ENCODE measurements at regions not wholly inside any gene's neighbourhood (a gene's known extent, or its start where the extent isn't known, plus 50 kb on each side); places are given as distances from the start of the nearest gene placed in this dataset.

GRCh38 chr2:56684327-56684726, 500.5 kb downstream of the CCDC85A start:
- TF ChIP-seq CTCF (IDR thresholded peaks at IDR 0.05; ENCODE audit: unreplicated experiment) = no peak
- Mint-ChIP-seq H3K36me3 (ENCODE audit: insufficient read depth, unreplicated experiment) (no peaks in the 10 kb centered on the region), H3K4me3 (ENCODE audit: low read depth, unreplicated experiment) (no peak overlapping the region), H3K4me1 (ENCODE audit: low read depth, unreplicated experiment) (no peaks in the 10 kb centered on the region), H3K27ac (ENCODE audit: unreplicated experiment) (no peak overlapping the region), H3K27me3 (ENCODE audit: unreplicated experiment) (no peaks in the 10 kb centered on the region), H3K9me3 (ENCODE audit: low read depth, unreplicated experiment) (no peaks in the 10 kb centered on the region)
- no TSS peak for BruUV-seq (replicated peaks)
- CTCF ChIA-PET = interaction anchor here (0.6 to 0.8 kb wide), 2 partner anchors 13 to 235 kb away, joined by 3 read pairs; no protein-coding TSS in a partner anchor
- DNase-seq = no peak
- intact Hi-C loops (cut with micrococcal nuclease; ENCODE audit: unreplicated experiment) = no loop called here

GRCh38 chr2:56685205-56685604, 501.4 kb downstream of the CCDC85A start:
- H3K4me1 Mint-ChIP-seq (ENCODE audit: low read depth, unreplicated experiment) = no peaks in the 10 kb centered on the region
- H3K36me3 Mint-ChIP-seq (ENCODE audit: insufficient read depth, unreplicated experiment) = no peaks in the 10 kb centered on the region
- no peak overlapping the region for H3K27ac Mint-ChIP-seq (ENCODE audit: unreplicated experiment)
- H3K9me3 Mint-ChIP-seq (ENCODE audit: low read depth, unreplicated experiment) = no peaks in the 10 kb centered on the region
- intact Hi-C loops (cut with micrococcal nuclease; ENCODE audit: unreplicated experiment) = no loop called here
- H3K27me3 Mint-ChIP-seq (ENCODE audit: unreplicated experiment) = no peaks in the 10 kb centered on the region
- no peak for DNase-seq
- BruUV-seq (replicated peaks) = no TSS peak
- no peak for TF ChIP-seq CTCF (IDR thresholded peaks at IDR 0.05; ENCODE audit: unreplicated experiment)
- CTCF ChIA-PET = no interaction called here
- no peak overlapping the region for H3K4me3 Mint-ChIP-seq (ENCODE audit: low read depth, unreplicated experiment)

GRCh38 chr2:56687169-56687568, 503.4 kb downstream of the CCDC85A start:
- no TSS peak for BruUV-seq (replicated peaks)
- no peak for DNase-seq
- Mint-ChIP-seq H3K9me3 (ENCODE audit: low read depth, unreplicated experiment) (no peaks in the 10 kb centered on the region), H3K27ac (ENCODE audit: unreplicated experiment) (no peak overlapping the region), H3K36me3 (ENCODE audit: insufficient read depth, unreplicated experiment) (no peaks in the 10 kb centered on the region), H3K4me3 (ENCODE audit: low read depth, unreplicated experiment) (no peak overlapping the region), H3K27me3 (ENCODE audit: unreplicated experiment) (no peaks in the 10 kb centered on the region), H3K4me1 (ENCODE audit: low read depth, unreplicated experiment) (no peaks in the 10 kb centered on the region)
- intact Hi-C loops (cut with micrococcal nuclease; ENCODE audit: unreplicated experiment) = no loop called here
- CTCF ChIA-PET = no interaction called here
- TF ChIP-seq CTCF (IDR thresholded peaks at IDR 0.05; ENCODE audit: unreplicated experiment) = no peak

- no peak overlapping the region for H3K27ac Mint-ChIP-seq (ENCODE audit: unreplicated experiment)
- no peaks in the 10 kb centered on the region for H3K4me1 Mint-ChIP-seq (ENCODE audit: low read depth, unreplicated experiment)
- no peaks in the 10 kb centered on the region for H3K27me3 Mint-ChIP-seq (ENCODE audit: unreplicated experiment)
- H3K4me3 Mint-ChIP-seq (ENCODE audit: low read depth, unreplicated experiment) = no peak overlapping the region
- TF ChIP-seq CTCF (IDR thresholded peaks at IDR 0.05; ENCODE audit: unreplicated experiment) = no peak
- no peaks in the 10 kb centered on the region for H3K9me3 Mint-ChIP-seq (ENCODE audit: low read depth, unreplicated experiment)
- H3K36me3 Mint-ChIP-seq (ENCODE audit: insufficient read depth, unreplicated experiment) = no peaks in the 10 kb centered on the region
- CTCF ChIA-PET = no interaction called here
- BruUV-seq (replicated peaks) = no TSS peak
- DNase-seq = no peak
- intact Hi-C loops (cut with micrococcal nuclease; ENCODE audit: unreplicated experiment) = no loop called here
These were observed 504.9 kb downstream of the CCDC85A start for GRCh38 chr2:56688661-56689060.

- Mint-ChIP-seq H3K9me3 (ENCODE audit: low read depth, unreplicated experiment) (no peaks in the 10 kb centered on the region), H3K27me3 (ENCODE audit: unreplicated experiment) (no peaks in the 10 kb centered on the region)
- CTCF ChIA-PET = no interaction called here
These were observed 509.7 kb downstream of the CCDC85A start for GRCh38 chr2:56693501-56693900.

More at GRCh38 chr2:56693501-56693900, 509.7 kb downstream of the CCDC85A start:
- Mint-ChIP-seq H3K27ac (ENCODE audit: unreplicated experiment) (no peak overlapping the region), H3K36me3 (ENCODE audit: insufficient read depth, unreplicated experiment) (no peaks in the 10 kb centered on the region), H3K4me1 (ENCODE audit: low read depth, unreplicated experiment) (no peaks in the 10 kb centered on the region), H3K4me3 (ENCODE audit: low read depth, unreplicated experiment) (no peak overlapping the region)
- TF ChIP-seq CTCF (IDR thresholded peaks at IDR 0.05; ENCODE audit: unreplicated experiment) = no peak
- no peak for DNase-seq
- intact Hi-C loops (cut with micrococcal nuclease; ENCODE audit: unreplicated experiment) = no loop called here
- BruUV-seq (replicated peaks) = no TSS peak

All from Calu3 (cell line).